ENCODE measurements at regions not wholly inside any gene's neighbourhood (a gene's known extent, or its start where the extent isn't known, plus 50 kb on each side); places are given as distances from the start of the nearest gene placed in this dataset.

- TF ChIP-seq PHF8 (conservative IDR thresholded peaks at IDR 0.05; ENCODE audit: low read depth, low read length) (no peak), NANOG (IDR thresholded peaks at IDR 0.05; ENCODE audit: insufficient read depth, low read depth, low read length, poor library complexity, severe bottlenecking) (no peak), SP1 (IDR thresholded peaks at IDR 0.05; ENCODE audit: low read depth, low read length) (no peak), CREB1 (IDR thresholded peaks at IDR 0.05) (no peak), RAD21 (IDR thresholded peaks at IDR 0.05 in 1 of 2, conservative IDR thresholded peaks at IDR 0.05 in 1 of 2; ENCODE audit: low read depth in 2 of 2, low read length in 2 of 2) (no peak), EZH2 (IDR thresholded peaks at IDR 0.05; ENCODE audit: low read depth, low read length, severe bottlenecking) (no peak), TAF1 (IDR thresholded peaks at IDR 0.05; ENCODE audit: low read depth, low read length) (no peak)
- TF ChIP-seq, protein P1, sequence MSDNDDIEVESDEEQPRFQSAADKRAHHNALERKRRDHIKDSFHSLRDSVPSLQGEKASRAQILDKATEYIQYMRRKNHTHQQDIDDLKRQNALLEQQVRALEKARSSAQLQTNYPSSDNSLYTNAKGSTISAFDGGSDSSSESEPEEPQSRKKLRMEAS (IDR thresholded peaks at IDR 0.05), result no peak
Measured at GRCh38 chr3:14592390-14592789, 52.2 kb upstream of the GRIP2 start.

Measured in H1 (cell line).